PFSK-1 (cell line): ENCODE measurements at regions not wholly inside any gene's neighbourhood (a gene's known extent, or its start where the extent isn't known, plus 50 kb on each side); places are given as distances from the start of the nearest gene placed in this dataset.

ENCODE experiments used
- FOXP2 ChIP-seq: optimal IDR thresholded peaks from 2 replicates; pipeline ENCODE3; 2011; ENCODE audit warnings: borderline replicate concordance, control low read depth, inconsistent platforms; ENCODE audit not compliant: insufficient read depth; ENCODE audit errors: extremely low read length, extremely low read depth
- POLR2AphosphoS5 ChIP-seq: IDR thresholded peaks from 2 replicates; pipeline ENCODE4 v1.6.1; 2012; ENCODE audit warnings: low read depth, mild to moderate bottlenecking, control low read depth, low read length, moderate library complexity
- SIN3A ChIP-seq: IDR thresholded peaks from 2 replicates; pipeline ENCODE4 v1.6.1; 2012; ENCODE audit warnings: mild to moderate bottlenecking, low read length, moderate library complexity, borderline replicate concordance; ENCODE audit not compliant: insufficient read depth
- TAF1 ChIP-seq: IDR thresholded peaks from 2 replicates; pipeline ENCODE4 v1.6.1; 2012; ENCODE audit warnings: low read length, control low read depth, borderline replicate concordance; ENCODE audit not compliant: insufficient read depth
- TF ChIP-seq, protein P1 (sequence below), 2 experiments: IDR thresholded peaks; 2 replicates each; pipeline versions ENCODE4 v1.6.1 to v1.8.0; 2011 to 2012; ENCODE audit warnings: low read depth in 2 of 2, low read length in 2 of 2, control low read depth in 1 of 2, inconsistent platforms in 1 of 2, mild to moderate bottlenecking in 1 of 2, moderate library complexity in 1 of 2; ENCODE audit not compliant: insufficient read depth in 1 of 2

DNA sequence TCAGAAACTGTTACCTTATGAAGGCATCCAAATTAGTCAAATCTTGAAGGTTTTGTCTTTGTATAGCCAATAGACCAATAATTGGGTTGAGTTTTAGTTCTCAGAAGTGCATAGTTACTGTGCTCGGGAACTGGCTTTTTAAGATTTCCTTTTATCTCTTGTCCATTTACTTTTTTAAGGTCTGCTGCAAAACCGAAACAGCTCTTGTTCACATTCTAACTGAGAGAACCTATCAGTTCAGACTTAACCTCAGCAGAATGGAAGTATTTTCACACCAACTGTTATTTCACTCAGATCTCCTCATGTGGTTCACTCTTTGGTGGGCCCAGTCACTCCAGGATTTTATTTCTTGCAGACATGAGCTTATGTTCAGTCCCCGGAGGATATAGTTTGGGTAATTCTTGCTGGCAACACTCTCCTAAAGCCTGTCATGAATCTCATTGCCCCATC, 55.5 kb downstream of the TPBG start:
- TF ChIP-seq POLR2AphosphoS5 (no peak), TAF1 (no peak), SIN3A (no peak), FOXP2 (no peak)
- TF ChIP-seq, protein P1, sequence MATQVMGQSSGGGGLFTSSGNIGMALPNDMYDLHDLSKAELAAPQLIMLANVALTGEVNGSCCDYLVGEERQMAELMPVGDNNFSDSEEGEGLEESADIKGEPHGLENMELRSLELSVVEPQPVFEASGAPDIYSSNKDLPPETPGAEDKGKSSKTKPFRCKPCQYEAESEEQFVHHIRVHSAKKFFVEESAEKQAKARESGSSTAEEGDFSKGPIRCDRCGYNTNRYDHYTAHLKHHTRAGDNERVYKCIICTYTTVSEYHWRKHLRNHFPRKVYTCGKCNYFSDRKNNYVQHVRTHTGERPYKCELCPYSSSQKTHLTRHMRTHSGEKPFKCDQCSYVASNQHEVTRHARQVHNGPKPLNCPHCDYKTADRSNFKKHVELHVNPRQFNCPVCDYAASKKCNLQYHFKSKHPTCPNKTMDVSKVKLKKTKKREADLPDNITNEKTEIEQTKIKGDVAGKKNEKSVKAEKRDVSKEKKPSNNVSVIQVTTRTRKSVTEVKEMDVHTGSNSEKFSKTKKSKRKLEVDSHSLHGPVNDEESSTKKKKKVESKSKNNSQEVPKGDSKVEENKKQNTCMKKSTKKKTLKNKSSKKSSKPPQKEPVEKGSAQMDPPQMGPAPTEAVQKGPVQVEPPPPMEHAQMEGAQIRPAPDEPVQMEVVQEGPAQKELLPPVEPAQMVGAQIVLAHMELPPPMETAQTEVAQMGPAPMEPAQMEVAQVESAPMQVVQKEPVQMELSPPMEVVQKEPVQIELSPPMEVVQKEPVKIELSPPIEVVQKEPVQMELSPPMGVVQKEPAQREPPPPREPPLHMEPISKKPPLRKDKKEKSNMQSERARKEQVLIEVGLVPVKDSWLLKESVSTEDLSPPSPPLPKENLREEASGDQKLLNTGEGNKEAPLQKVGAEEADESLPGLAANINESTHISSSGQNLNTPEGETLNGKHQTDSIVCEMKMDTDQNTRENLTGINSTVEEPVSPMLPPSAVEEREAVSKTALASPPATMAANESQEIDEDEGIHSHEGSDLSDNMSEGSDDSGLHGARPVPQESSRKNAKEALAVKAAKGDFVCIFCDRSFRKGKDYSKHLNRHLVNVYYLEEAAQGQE (IDR thresholded peaks at IDR 0.05; ENCODE audit: insufficient read depth in 1 of 2, low read depth in 2 of 2, low read length in 2 of 2), result no peak
